Omental fat pad (tissue), 3 donors: ENCODE measurements at regions not wholly inside any gene's neighbourhood (a gene's known extent, or its start where the extent isn't known, plus 50 kb on each side); places are given as distances from the start of the nearest gene placed in this dataset.

Source experiments
- ATAC-seq: fragments of 150-250 bp; one replicate; pipeline ENCODE4 v1.9.1; 2016; ENCODE audit warnings: mild to moderate bottlenecking, moderate library complexity; ENCODE audit not compliant: low FRiP score
- DNase-seq: peaks from one replicate; pipeline ENCODE4 v3.0.0-alpha.2; 2019; ENCODE audit warnings: low spot score
- CTCF ChIP-seq, 3 donors: fragments of 450-650 bp; IDR thresholded peaks; one replicate each; pipeline ENCODE4 v1.5.1; 2016 to 2017; ENCODE audit warnings: antibody characterized with exemption in 3 of 3, mild to moderate bottlenecking in 3 of 3, moderate library complexity in 2 of 3

DNA sequence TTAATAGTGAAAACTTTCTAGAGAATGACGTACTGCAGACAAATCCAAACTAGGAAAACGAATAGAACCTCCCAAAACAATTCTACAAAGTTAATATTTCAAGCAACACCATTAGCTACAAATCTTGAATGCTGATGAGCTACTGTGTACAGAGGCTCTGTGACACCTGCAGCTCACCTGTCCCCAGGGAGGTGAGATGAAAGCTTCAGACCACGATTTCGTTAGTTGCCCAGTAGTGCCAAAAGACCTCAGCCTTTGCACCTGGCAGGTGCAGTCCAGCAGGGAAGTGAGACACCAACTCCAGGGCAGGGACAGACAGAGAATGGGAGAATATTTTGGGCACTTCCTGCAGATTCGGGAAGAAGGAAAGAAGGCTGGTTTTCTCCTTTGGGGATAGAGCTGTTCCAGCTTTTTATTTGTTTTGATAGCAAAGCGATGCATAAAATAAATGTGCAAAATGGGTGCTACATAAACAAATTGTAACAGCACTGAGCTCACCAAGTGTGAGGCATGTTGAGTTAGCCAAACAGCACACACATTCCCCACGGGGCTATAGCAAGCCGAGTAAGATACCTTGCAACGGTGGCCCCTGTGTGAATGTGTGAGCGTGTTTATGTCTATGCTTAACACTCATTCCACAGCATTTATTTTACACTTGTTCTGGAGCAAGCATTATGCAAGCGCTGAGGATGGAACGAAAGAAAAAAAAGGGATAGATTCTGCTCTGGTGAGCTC lies 1024.8 kb upstream of the AUTS2 start:
- DNase-seq (no peak), ATAC-seq (no peak)
- no peak for TF ChIP-seq CTCF (IDR thresholded peaks at IDR 0.05)

- ATAC-seq (no peak), DNase-seq (no peak)
- TF ChIP-seq CTCF (IDR thresholded peaks at IDR 0.05): no peak
Observed at GRCh38 chr7:68576366-68576765, 1021.9 kb upstream of the AUTS2 start.

DNA sequence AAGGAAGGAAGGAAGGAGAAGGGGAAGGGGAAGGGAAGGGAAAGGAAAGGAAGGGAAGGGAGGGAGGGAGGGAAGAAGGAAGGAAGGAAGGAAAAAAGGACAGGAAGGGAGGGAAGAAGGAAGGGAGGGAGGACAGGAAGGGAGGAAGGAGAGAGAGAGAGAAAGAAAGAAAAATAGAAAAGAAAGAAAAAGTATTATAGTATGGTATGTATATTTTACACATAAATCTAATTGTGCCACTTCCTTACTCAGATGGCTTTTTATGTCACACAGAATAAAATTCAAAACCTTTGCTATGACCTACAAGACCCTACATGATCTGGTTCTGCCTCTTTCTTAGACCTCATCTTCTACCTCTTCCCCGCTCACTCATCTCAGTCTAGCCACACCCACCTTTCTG lies 1016.9 kb upstream of the AUTS2 start:
- no peak for ATAC-seq
- TF ChIP-seq CTCF (IDR thresholded peaks at IDR 0.05): no peak
- no peak for DNase-seq

DNA sequence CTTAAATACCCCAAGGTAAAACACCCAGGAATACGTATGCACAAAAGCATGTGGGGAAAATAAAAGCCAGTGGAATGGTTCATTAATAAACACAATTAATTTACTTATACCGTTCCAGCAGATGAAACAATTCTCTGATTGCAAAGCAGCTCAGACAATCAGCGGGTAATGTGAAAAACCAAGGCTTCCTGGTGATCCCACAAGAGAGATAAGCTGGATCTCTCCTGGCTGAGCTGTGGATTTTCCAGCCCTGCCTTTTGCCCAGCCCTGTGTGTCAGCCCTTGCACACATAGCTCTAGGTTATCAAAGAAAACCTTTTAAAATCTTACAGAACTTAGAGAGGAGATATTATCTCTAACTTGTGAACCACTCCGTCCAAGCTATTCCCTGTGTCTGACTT lies 1010.7 kb upstream of the AUTS2 start:
- TF ChIP-seq CTCF (IDR thresholded peaks at IDR 0.05): no peak
- ATAC-seq (no peak), DNase-seq (no peak)

GRCh38 chr7:68601826-68602225 lies 996.4 kb upstream of the AUTS2 start:
- no peak for DNase-seq
- ATAC-seq: no peak
- TF ChIP-seq CTCF (IDR thresholded peaks at IDR 0.05): no peak

- TF ChIP-seq CTCF (IDR thresholded peaks at IDR 0.05): no peak
- no peak for DNase-seq
- ATAC-seq: no peak
Observed at GRCh38 chr7:68604541-68604940, 993.7 kb upstream of the AUTS2 start.

GRCh38 chr7:68610701-68611100 lies 987.6 kb upstream of the AUTS2 start:
- ATAC-seq: no peak
- DNase-seq: no peak

More at GRCh38 chr7:68610701-68611100, 987.6 kb upstream of the AUTS2 start:
- TF ChIP-seq CTCF (IDR thresholded peaks at IDR 0.05): no peak
